ENCODE measurements at regions not wholly inside any gene's neighbourhood (a gene's known extent, or its start where the extent isn't known, plus 50 kb on each side); places are given as distances from the start of the nearest gene placed in this dataset.

- CTCF ChIA-PET, result no interaction called here
- H3K4me3 ChIP-seq (replicated peaks in 1 of 3; ENCODE audit: insufficient read depth in 1 of 3, low read depth in 1 of 3, low read length in 3 of 3), result no peak overlapping the region
- no TSS peak for BruUV-seq (replicated peaks)
Observed at GRCh38 chr16:7227229-7227721, 105.4 kb upstream of the RBFOX1 start.

More at GRCh38 chr16:7227229-7227721, 105.4 kb upstream of the RBFOX1 start:
- H3K9ac ChIP-seq (replicated peaks; ENCODE audit: extremely low read depth, insufficient read depth, low read length), result no peak overlapping the region
- TF ChIP-seq POLR2A (IDR thresholded peaks at IDR 0.05; ENCODE audit: low read depth, low read length) (no peak), GATA2 (IDR thresholded peaks at IDR 0.05; ENCODE audit: insufficient read depth, insufficient read length, low read depth, low read length) (no peak), JUN (IDR thresholded peaks at IDR 0.05; ENCODE audit: borderline replicate concordance, insufficient read depth, insufficient read length, low read depth) (no peak), FOS (IDR thresholded peaks at IDR 0.05; ENCODE audit: borderline replicate concordance, insufficient read depth, low read length) (no peak), MYC (IDR thresholded peaks at IDR 0.05; ENCODE audit: low read depth, low read length) (no peak), POLR2AphosphoS5 (IDR thresholded peaks at IDR 0.05; ENCODE audit: insufficient read depth, low read depth, low read length) (no peak), MAX (IDR thresholded peaks at IDR 0.05; ENCODE audit: insufficient read depth, insufficient read length) (no peak), CTCF (IDR thresholded peaks at IDR 0.05; ENCODE audit: extremely low read depth in 1 of 2, insufficient read depth in 1 of 2, low read depth in 1 of 2, low read length in 2 of 2) (no peak), EZH2 (IDR thresholded peaks at IDR 0.05; ENCODE audit: borderline replicate concordance, low read depth, low read length, severe bottlenecking) (no peak)
- POLR2A ChIA-PET, result no interaction called here
- H4K20me1 ChIP-seq (replicated peaks; ENCODE audit: control insufficient read depth, extremely low read depth, insufficient read depth, low read length), result no peaks in the 10 kb centered on the region
- dilution Hi-C loops (cut with MboI; ENCODE audit: extremely low pct_ligation_motif_present, low sequenced_read_pairs), result no loop called here
- no peaks in the 10 kb centered on the region for H3K9me1 ChIP-seq (replicated peaks; ENCODE audit: control insufficient read depth, extremely low read depth, insufficient read depth, low read length)
- FAIRE-seq, result no peak
- H3K9me3 ChIP-seq (replicated peaks; ENCODE audit: control insufficient read depth, insufficient read depth, low read length), result peaks cover 6% of the 10 kb centered on the region
- no peaks in the 10 kb centered on the region for H3K4me1 ChIP-seq (ENCODE audit: control insufficient read depth, extremely low read depth, insufficient read depth, low read length)
- no peak overlapping the region for H3K27ac ChIP-seq (ENCODE audit: insufficient read depth, low read depth, low read length)
- no peak overlapping the region for H2AFZ ChIP-seq (ENCODE audit: low read depth, low read length)
- intact Hi-C loops (cut with micrococcal nuclease), result no loop called here
- H3K36me3 ChIP-seq (ENCODE audit: control insufficient read depth in 2 of 2, extremely low read depth in 1 of 2, insufficient read depth in 2 of 2, low read length in 2 of 2), result no peaks in the 10 kb centered on the region
- no peaks in the 10 kb centered on the region for H3K79me2 ChIP-seq (ENCODE audit: control insufficient read depth, insufficient read depth, low read length)
- no peak overlapping the region for H3K4me2 ChIP-seq (ENCODE audit: insufficient read depth, low read length)
- H3K27me3 ChIP-seq (ENCODE audit: control insufficient read depth in 2 of 2, insufficient read depth in 2 of 2, low read length in 2 of 2), result no peaks in the 10 kb centered on the region
- no peak for DNase-seq (ENCODE audit: low read depth, low spot score)
